ENCODE measurements at regions not wholly inside any gene's neighbourhood (a gene's known extent, or its start where the extent isn't known, plus 50 kb on each side); places are given as distances from the start of the nearest gene placed in this dataset.

- TF ChIP-seq CTCF (IDR thresholded peaks at IDR 0.05; ENCODE audit: poor library complexity) (no peak), EZH2 (IDR thresholded peaks at IDR 0.05; ENCODE audit: borderline replicate concordance) (no peak)
These were observed 276.1 kb upstream of the SIX2 start for GRCh38 chr2:45285311-45285710.
